C4-2B (cell line): ENCODE measurements at regions not wholly inside any gene's neighbourhood (a gene's known extent, or its start where the extent isn't known, plus 50 kb on each side); places are given as distances from the start of the nearest gene placed in this dataset.

Source experiments
- H3K27ac ChIP-seq: fragments of 450-650 bp; 2 replicates; pipeline ENCODE4 v1.5.1; 2017
- ZFX ChIP-seq: fragments of 450-650 bp; IDR thresholded peaks from 2 replicates; pipeline ENCODE4 v1.6.1; 2017
- TF ChIP-seq, protein P1 (sequence below): fragments of 450-650 bp; conservative IDR thresholded peaks from 2 replicates; pipeline ENCODE4 v1.5.1; 2017; ENCODE audit warnings: mild to moderate bottlenecking

DNA sequence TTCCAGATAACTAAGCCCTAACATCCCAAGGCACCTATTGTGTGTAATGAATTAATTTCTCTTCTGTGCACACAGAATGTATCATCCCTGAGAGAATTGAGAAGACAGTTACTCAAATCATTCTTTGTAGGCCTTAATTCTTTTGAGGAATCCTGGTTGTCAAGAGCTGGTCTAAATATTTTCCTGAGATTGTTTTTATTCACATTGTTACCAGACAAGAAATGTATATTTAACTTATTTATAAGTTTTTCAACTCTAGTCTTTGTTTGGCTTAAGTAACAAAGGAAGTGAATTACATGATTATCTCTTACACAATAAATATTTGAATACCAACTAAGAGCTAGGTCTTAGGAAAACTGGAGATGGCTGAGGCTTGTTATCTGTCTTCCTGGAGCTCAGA lies 169.4 kb downstream of the DACT1 start:
- H3K27ac ChIP-seq: no peak overlapping the region
- TF ChIP-seq ZFX: no peak

DNA sequence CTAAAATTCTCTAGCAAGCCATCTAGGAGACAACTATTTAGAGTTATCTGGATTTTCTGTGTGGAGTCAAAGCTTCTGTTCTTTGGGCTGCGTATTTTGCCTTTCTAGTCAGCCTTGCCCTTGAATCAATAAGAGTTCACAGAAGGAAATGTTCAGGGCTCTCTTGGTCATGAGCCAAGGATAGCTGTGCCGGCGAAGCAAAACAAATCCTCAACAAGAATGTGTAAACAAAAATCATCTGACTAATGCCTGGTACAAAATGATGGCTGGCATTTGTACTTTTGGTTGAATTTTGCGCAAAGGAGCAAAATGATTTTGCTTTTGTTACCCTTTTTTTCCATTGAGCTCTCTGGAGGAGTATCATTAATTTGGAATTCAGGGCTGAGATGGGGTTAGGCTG lies 171.1 kb downstream of the DACT1 start:
- TF ChIP-seq, protein P1, sequence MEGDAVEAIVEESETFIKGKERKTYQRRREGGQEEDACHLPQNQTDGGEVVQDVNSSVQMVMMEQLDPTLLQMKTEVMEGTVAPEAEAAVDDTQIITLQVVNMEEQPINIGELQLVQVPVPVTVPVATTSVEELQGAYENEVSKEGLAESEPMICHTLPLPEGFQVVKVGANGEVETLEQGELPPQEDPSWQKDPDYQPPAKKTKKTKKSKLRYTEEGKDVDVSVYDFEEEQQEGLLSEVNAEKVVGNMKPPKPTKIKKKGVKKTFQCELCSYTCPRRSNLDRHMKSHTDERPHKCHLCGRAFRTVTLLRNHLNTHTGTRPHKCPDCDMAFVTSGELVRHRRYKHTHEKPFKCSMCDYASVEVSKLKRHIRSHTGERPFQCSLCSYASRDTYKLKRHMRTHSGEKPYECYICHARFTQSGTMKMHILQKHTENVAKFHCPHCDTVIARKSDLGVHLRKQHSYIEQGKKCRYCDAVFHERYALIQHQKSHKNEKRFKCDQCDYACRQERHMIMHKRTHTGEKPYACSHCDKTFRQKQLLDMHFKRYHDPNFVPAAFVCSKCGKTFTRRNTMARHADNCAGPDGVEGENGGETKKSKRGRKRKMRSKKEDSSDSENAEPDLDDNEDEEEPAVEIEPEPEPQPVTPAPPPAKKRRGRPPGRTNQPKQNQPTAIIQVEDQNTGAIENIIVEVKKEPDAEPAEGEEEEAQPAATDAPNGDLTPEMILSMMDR: no peak
- no peak overlapping the region for H3K27ac ChIP-seq

DNA sequence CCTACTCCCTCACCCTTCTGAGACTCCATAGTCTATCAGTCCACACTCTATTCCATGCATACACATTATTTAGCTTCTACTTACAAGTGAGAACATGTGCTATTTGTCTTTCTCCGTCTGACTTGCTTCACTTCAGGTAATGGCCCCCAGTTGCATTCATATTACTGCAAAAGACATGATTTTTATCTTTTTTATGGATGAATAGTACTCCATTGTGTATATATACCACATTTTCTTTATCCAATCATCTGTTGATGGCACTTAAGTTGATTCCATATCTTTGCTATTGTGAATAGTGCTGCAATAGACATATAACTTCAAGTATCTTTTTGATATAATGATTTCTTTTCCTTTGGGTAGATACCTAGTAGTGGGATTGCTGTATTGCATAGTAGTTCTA lies 171.8 kb downstream of the DACT1 start:
- no peak overlapping the region for H3K27ac ChIP-seq
- no peak for TF ChIP-seq ZFX
- TF ChIP-seq, protein P1: no peak

DNA sequence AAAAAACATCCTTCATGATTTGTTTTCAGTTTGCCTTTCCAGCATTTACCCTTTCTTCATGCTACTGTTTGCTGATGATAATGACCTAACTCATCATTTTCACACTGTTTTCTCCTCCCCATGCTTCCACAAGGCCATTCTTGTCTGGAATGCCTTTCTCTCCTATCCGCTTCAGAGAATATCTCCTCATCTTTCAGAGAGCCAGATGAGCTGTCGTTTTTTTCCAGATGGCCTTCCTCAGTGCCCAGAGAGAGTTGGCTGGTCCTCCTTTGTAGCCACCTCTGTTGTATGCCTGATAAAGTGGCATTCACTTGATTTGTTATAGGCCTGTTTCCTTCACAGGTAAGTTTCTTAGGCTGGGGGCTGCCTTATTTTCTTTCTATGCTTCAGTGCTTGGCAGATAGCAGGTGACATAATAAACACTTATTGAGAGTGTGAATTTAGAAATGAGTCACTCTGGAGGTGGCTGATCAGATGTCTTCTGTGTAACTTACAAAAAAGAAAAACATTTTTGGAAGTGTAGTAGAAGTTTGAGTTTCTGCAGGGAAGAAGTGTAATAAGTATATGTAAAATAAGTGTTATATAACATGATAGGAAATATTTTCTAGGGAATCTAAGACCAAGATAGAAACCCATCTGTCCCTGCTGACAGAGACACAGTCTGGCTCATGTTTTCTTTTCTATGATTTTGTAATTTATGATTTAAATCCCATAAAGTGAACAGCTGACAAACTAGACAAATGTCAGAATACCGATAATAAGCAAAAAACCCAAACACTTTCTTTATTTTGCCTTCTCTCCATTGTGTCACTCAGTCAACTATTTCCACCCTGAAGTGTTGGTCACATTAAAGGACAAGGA lies 174.5 kb downstream of the DACT1 start:
- no peak for TF ChIP-seq ZFX
- TF ChIP-seq, protein P1: no peak
- no peak overlapping the region for H3K27ac ChIP-seq

DNA sequence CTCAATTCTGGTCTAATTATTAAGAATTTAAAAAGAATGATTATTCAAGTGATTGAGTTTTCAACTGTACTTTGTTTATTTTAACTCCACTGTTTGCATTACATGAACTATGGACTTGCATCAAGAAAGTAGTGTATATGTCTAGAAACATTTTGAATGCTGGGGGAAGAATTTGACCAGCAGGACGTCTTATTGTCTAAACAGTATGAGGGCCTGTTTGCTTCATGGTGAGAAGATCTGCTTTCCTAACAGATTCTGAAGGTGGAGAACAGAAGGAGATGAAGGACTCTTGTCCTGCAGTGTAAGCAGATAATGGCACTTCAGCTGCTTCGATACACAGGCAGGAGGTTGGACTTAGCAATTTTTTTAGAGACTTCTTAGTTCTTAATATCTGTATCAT lies 176.0 kb downstream of the DACT1 start:
- TF ChIP-seq, protein P1: no peak
- TF ChIP-seq ZFX: no peak
- no peak overlapping the region for H3K27ac ChIP-seq

DNA sequence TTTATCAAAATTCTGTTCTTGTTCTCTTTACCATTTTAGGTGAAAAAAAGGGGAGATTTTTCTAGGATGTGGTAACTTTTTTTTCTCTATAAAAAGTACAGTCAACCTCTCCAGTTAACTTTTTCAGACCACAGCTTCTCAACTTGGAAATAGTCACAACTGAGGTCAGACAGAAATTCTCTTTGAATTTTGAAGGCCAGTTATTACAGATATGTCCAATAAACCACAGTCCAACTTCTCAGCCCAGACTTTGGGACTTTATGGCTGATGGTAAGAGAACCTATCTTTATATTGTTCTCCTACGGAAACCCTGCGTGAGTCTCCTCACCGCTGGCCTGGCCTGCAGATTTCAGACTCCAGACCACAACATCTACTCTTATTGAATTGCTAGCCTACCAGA lies 176.7 kb downstream of the DACT1 start:
- no peak for TF ChIP-seq ZFX
- TF ChIP-seq, protein P1: no peak
- H3K27ac ChIP-seq: no peak overlapping the region

DNA sequence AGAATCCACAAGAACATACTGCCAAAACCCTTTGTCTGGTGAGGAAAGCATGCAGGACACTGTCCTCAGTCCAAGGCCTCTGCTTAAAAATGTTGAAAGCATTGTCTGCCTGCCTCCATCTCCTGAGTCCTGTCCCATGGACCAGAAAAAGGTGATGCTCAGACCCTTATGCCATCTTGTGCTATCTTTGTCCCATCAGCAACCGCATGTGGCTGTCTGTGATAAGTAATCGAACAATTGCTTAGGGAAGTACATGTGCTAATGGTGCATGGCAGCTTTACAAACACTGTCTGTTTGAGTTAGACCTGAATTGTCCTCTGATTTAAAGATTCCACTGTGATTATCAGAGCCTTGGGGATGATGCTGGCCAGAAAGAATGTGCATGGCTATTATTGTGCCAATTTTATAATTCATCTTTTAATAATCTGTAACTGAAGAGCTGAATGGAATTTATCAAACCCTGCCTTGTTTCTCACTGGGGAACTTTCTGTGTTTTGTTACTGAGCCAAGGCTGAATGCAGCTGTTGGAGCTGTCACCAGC lies 177.5 kb downstream of the DACT1 start:
- no peak overlapping the region for H3K27ac ChIP-seq
- no peak for TF ChIP-seq ZFX
- TF ChIP-seq, protein P1: no peak

DNA sequence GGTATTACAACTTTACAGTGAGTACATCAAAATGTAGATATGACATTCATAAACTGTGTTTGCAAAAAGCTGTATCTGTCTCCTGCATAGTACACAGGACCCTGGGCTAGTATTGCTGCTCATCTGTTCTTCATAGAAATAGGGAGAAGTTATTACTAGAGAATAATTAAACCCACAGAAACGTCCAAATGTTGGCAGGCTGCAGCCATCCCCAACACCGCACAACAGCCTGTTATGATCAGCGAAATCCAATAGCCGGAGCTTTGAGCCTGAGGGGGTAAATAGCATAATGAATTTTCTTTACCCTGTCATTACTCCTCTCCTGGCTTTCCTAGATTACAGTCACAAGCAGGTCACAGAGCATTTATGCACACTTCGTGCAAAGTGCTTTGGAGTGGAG lies 178.0 kb downstream of the DACT1 start:
- TF ChIP-seq, protein P1: no peak
- TF ChIP-seq ZFX: no peak
- H3K27ac ChIP-seq: no peak overlapping the region
